HG03442 (cell line): ENCODE measurements at regions not wholly inside any gene's neighbourhood (a gene's known extent, or its start where the extent isn't known, plus 50 kb on each side); places are given as distances from the start of the nearest gene placed in this dataset.

Experiments used
- ATAC-seq: cut with Tn5 transposase; IDR thresholded peaks from one replicate; pipeline ENCODE4 v1.9.1; 2021; ENCODE audit warnings: mild to moderate bottlenecking, moderate library complexity; ENCODE audit not compliant: unreplicated experiment

DNA sequence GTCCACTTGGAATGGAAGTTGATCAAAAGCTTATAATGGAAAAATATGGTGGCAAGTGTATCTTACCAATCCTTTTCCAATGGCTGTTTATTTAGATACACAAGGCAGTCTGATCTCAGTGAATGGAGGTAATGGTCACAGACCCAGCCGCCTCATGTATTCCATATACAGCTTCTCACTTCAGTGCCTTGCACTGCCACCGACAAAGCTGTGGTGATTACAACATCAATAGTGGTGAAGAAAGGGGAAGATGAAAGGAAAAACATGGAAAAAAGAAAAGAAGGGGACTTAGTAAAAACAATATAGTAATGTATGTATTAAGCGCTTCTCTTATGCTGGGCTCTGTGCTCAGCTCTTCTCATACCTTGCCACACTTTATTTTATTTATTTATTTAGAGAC is 297.3 kb upstream of the RASA1 start:
- no peak for ATAC-seq

GRCh38 chr5:86971034-86971571 is 296.6 kb upstream of the RASA1 start:
- ATAC-seq = peak; percentile 62

DNA sequence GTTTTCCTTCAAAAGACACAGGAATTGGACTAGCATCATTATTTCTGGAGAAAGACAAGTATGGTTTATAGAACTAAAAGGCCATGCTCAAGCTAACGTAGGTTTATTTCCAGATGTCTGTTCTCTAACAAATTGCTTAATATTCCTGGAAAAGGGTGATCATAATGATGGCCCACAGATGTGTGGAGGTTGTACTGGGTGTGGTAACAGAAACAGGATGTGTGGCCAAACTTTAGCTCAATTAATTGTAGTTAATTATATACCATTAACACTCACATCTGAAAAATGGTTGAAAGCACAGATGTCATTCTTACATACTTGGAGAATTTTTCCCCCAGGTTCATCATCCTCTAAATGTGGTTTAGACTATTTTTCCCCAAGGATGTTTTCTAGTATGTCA is 292.7 kb upstream of the RASA1 start:
- no peak for ATAC-seq

DNA sequence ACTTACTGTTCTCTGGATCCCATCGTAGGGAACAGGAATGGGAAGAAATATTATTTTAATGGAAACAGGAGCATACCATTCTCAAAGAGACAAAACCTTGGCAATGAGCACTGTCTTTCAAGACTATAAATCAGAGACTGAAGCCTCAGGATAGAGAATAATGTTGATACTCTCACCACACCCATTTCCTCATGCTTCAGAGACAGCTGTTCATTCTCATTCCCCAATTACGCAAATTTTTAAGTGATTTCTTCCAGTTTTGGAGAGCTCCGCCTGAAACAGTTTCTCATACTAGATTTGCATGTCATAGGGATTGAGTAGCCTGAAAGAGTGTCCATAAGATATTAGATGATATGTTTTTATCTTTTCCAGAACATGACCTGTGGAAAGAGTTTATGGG is 290.5 kb upstream of the RASA1 start:
- ATAC-seq = no peak

DNA sequence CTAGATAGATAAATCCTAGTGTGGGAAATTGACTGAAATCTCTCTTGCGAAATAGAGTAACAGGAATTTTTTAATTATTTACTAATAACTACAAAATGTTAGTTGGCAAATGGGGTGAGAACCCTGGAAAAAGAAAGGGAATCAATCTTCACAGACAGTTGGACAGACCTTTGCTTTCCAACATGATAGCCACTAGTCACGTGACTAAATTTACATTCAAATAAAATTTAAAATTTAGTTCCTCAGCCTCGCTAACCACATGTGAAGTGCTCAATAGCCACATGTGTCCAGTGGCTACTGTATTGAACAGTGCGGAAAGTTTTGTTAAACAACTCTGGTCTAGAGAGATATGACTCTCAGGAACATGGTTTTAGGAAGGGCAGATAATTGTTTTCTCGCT is 289.9 kb upstream of the RASA1 start:
- no peak for ATAC-seq

DNA sequence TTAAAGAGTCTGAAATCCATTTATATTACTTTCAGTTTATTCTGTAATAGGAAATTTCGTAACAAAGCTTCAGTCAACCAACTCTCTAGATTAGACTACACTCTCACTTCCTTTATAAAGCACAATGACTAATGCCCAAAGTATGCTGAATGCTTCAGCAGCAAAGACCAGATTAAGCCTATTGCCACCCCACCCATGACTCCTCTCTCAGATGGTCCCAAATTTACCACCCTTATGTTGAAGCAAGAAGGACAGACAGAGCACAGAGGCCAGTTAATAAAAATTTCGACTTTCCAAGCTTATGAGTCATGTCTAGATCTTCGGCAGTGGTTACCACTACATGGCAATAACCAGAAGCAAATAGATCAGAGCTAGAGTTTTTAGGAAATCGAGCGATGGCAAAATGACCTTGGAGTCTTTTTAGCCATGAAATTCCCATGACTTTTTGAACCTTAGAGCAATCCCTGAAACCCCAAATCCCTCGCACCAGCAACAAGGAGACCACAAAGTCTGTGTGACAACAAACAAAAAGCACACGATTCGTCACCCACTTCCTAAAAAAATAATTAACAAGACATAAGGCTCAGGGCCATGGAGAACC is 287.8 kb upstream of the RASA1 start:
- peak; percentile 80 for ATAC-seq

- ATAC-seq = no peak
These were observed 285.8 kb upstream of the RASA1 start for GRCh38 chr5:86981898-86982297.

DNA sequence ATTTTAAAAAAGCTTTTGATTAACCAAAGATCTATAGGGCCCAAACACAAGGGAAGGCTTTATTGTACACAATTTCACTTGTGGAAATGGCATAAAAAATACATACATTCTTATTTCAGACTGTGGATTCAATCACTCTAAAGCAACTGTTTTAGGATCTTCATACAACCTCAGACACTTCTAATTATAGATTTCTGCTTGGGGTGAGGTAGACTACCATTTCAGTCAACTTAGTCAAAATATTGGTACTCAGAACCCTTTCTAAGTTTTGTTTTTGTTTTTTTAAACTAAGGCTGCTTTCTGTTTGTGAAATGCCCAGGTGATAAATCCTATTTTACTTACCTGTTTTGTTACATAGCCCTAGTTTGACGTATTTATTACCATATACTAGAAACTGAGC is 284.5 kb upstream of the RASA1 start:
- no peak for ATAC-seq

GRCh38 chr5:86986837-86987236 is 280.8 kb upstream of the RASA1 start:
- no peak for ATAC-seq

DNA sequence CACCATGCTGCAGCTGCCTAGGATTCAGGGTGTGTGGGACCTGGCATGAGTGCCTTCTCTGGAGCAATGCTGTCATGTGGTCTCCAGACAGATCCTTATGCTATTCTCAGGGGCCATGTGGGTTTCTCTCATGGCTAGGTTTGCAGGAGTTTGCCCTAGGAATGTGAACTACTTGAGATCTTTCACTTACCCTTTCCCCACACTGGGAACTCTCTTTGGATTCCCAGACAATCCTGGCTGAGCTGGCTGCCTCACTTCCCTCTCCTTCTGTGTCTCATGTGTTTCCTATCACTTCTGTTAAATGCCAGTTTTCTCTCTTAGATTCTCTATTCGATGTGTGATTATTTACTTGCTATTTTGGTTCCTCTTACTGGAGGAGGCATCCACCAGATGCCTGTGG is 270.2 kb upstream of the RASA1 start:
- no peak for ATAC-seq

GRCh38 chr5:86999951-87000350 is 267.7 kb upstream of the RASA1 start:
- no peak for ATAC-seq

DNA sequence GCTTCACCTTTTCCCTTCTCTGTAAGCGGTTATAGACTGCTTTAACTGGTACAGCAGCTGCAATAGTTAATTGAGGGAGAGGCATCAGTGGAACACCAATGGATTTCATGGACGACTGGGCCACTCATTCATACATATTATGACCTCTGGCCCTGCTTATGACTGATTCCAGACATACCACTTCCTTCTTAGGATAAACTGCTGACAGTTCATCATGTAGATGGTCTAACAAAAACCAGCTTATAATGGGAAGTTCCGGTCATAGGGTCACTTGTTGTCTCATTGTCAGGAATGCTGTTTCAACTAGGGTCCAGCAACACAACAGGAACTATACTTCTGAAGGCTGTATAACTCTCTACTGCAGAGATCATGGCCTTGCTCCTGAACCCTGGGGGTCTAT is 265.2 kb upstream of the RASA1 start:
- ATAC-seq = no peak

DNA sequence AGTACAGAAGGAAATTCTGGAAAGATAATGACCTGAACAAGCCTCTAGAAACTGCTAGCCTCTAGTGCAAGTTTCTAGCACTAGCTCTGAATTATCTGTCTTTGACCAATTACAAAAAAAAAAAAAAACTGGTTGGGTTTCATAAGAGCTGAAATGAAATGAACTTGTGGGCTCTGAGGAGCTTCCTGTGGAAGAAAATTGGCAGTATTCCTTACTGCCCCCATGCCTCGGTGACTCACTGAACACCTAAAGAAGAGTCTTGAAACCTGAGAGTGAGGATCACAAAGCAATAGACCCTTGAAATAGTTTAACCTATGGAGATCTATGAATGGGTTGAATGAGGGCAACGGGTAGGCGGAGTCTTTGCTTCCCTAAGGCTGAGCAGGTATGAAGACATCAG is 263.6 kb upstream of the RASA1 start:
- ATAC-seq = no peak

DNA sequence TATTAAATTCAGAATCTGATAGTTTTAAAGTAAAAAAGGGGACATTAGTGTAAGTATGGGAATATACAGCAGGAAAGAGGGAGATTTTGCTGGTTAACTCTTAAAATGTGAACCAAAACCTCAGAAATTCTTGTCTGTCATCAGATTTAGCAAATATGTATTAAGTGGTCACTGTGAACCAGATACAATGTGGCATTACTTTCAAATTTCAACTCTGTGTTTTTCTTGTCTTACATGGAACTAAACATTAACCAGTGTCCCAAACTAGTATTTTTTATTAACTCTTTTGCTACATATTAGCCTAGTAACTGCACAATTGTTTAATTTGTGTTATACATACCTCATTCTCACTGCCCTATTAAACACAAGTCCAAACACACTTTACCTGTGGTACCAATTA is 259.9 kb upstream of the RASA1 start:
- ATAC-seq = no peak

DNA sequence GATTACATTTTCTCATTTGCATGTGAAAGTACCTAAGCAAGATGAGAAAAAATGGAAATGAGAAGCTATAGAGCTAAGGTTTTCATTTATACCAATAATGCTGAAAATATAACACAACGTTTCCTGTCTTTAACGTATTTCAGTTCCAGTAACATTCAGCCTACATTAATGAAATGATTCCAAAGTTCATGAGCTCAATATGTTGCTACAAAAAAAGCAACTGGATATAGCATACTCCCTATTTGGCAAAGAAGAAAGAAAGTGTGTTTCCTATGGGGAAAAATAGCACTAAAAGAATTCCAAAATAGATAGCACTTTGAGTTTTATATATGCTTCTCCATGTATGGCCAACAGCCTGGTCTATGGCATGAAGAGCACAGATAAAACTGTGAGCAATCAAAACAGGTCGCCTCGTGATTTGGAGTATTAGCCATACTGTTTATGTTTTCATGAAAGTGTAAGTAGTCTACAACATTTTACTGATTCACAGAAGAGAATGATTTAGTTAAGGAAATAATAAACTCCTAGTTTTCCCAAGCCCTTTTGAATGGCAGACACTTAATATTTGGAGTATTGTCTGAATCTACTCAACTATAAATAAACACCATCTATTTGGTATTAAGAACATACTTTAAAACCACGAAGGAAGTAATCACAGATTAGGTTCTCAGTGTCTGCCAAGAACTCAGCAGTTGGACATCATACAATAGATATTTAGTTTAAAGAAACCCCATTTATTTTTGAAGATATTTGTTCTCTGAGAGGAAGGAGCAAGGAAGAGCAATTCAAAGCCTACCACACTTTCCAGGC is 258.7 kb upstream of the RASA1 start:
- no peak for ATAC-seq

DNA sequence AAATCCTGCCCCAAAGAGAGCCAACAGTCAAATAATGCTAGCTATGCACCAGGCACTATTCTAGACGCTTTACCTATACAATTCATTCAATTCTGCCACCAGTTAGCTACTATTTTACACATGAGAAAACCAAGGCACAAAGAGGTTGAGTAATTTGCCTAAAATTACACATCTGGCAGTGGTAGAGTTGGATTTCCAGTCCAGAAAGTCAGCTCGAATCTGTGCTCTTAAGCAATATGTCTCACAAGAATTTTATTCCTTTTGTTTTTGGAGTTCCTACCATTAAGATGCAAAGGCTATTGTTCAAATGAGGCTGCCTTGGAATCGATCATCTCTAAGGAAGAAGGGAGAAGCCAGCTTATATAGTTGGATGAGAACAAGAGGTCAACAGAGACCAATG is 256.9 kb upstream of the RASA1 start:
- ATAC-seq = no peak

- no peak for ATAC-seq
These were observed 251.8 kb upstream of the RASA1 start for GRCh38 chr5:87015901-87016300.

DNA sequence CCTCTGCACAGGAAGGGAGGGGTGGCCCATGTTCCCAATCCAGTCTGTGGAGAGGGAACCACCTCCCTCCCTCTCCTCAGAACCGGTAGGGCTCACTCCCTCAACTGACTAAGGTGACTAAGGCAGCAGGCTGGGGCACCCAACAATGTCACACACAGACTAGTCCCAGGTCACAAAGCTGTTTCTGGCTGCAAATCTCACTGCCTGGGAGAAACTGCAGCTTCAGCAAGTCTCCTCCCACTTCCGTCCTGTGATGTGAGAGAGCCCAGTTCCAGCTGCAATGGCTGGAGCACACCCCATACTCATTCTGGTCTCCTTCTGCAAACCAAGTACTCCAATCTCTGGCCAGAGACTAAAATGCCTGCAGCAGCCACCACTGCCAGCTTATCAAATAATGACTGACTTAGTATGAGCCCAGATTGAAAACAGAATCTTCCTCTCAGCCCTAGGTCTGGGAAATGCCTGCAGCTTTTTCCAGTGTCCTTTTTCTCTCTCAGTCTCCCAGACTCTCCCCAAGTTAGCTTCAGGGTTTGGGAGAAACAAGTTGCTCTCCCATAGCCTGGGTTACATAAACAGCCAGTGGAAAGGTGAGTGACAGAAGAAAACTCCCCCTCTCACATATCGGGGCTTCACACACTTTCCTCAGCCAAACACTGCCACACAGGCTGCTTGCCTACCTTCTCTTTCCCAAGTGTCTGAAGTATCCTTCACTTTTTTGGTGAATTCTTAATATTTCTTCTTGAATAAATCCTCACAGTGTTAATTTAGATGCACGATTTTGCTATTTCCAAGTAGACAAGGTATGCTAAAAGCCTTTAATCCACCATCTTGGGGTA is 247.4 kb upstream of the RASA1 start:
- ATAC-seq = peak; percentile 90

DNA sequence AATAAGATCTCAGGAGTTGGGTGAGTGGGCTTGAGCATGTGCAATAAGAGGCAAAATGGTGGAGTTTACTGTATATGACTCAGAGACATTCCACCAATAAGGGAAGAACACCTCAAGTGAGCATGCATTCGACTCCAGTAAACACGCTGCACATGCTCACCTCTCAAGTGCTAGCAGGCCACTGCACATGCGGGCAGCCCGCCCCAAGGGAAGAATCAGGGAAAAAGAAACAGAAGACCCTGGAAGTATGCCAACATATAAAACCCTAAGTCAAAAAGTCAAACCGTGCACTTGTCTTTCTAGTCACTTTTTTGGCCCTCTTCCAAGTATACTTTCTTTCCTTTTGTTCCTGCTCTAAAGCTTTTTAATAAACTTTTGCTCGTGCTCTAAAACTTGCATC is 245.3 kb upstream of the RASA1 start:
- no peak for ATAC-seq

GRCh38 chr5:87027570-87027969 is 240.1 kb upstream of the RASA1 start:
- no peak for ATAC-seq

DNA sequence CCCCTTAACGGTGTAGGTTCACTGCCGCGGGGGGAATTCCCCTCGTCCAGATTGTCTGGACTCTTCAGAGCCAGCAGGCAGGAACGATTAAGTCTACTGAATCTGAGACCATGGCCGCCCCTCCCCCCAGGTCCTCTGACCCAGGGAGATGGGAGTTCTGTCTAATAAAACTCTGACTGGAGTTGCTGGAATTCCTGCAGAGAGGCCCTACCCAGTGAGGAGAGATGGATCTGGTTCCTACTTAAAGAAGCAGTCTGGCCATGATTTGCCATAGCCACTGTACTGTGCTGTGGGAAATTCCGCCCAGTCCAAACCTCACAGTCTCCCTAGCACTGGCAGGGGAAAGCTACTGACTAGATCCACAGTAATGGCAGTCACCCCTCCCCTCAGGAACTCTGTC is 237.7 kb upstream of the RASA1 start:
- ATAC-seq = no peak

DNA sequence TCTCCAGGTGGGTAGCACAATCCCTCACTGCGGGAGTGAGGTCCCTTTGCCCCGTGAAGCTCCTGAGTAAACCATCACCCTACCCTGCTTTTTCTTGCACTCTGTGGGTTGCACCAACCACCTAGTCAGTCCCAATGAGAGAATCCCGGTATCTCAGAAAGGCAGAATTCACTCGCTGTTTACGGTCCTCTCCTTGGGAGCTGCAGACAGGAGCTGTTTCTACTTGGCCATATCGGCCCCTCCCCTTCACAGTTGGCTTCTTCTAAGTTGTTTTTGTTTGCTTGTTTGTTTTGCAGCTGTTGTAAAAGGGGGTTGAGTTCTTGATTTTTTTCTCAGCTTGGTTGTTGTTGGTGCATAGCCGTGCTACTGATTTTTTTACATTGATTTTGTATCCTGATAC is 237.0 kb upstream of the RASA1 start:
- no peak for ATAC-seq
